Retinal pigment epithelial cell (primary cell): ENCODE measurements at regions not wholly inside any gene's neighbourhood (a gene's known extent, or its start where the extent isn't known, plus 50 kb on each side); places are given as distances from the start of the nearest gene placed in this dataset.

Experiments
- DNase-seq: peaks from one replicate; pipeline ENCODE4 v3.0.0-alpha.2; 2010; ENCODE audit warnings: low read depth
- H3K4me3 ChIP-seq: 2 replicates; pipeline ENCODE4 v1.5.1; 2011; ENCODE audit warnings: mild to moderate bottlenecking, low read length, control low read depth, moderate library complexity
- TF ChIP-seq, protein P1 (sequence below): conservative IDR thresholded peaks from 2 replicates; pipeline ENCODE4 v1.5.1; 2011; ENCODE audit warnings: low read depth, low read length, control low read depth, inconsistent platforms

DNA sequence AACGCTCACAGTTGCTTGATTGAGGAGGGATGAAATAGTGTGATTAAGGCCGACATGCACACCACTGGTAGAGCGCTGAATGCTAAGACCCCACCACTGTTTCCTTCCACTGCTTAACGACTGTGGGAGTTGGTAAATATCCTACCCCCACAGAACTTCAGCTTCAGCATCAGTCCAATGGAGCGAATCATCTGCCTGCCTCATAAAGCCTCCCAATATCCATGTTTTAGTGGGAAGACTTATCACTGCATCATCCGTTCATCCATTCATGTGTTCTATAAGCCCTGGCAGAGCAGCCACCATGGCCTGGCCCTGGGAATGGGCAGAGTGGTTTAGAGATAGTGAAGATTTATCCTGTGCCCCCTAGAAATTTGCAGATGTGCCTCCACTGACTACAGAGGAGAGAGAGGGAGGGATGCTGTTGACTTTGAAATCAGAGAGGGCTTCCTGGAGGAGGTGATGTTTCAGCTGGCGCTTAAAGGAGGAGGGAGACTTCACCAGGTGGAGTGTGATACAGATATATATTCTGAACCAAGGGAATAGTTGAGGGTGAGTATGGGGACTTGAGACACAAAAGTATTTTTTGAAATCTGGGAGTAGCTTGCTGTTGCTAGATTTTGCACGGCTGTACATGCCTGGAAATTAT is 71.9 kb upstream of the STX18 start:
- TF ChIP-seq, protein P1, sequence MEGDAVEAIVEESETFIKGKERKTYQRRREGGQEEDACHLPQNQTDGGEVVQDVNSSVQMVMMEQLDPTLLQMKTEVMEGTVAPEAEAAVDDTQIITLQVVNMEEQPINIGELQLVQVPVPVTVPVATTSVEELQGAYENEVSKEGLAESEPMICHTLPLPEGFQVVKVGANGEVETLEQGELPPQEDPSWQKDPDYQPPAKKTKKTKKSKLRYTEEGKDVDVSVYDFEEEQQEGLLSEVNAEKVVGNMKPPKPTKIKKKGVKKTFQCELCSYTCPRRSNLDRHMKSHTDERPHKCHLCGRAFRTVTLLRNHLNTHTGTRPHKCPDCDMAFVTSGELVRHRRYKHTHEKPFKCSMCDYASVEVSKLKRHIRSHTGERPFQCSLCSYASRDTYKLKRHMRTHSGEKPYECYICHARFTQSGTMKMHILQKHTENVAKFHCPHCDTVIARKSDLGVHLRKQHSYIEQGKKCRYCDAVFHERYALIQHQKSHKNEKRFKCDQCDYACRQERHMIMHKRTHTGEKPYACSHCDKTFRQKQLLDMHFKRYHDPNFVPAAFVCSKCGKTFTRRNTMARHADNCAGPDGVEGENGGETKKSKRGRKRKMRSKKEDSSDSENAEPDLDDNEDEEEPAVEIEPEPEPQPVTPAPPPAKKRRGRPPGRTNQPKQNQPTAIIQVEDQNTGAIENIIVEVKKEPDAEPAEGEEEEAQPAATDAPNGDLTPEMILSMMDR, result no peak
- no peak for DNase-seq

DNA sequence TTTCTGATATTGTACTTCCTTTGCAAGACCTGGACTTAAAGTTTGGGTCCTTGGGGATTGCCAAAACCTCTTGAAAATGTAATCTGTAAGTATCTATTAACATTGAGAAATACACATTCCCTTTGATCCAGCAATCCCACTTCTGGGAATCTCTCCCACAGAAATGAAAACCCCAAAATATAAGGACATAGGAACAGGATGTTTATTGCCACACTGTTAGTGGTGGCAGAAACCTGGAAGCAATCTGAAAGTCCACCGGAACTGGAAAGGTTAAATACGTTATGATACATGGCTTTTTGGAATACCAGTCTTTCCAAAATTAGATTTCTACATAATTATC is 71.2 kb upstream of the STX18 start:
- no peak overlapping the region for H3K4me3 ChIP-seq
- DNase-seq, result no peak
- TF ChIP-seq, protein P1, result no peak

More for the DNA sequence above, 71.9 kb upstream of the STX18 start:
- H3K4me3 ChIP-seq, result no peak overlapping the region

GRCh38 chr4:4610672-4611071 is 68.8 kb upstream of the STX18 start:
- H3K4me3 ChIP-seq, result no peak overlapping the region
- TF ChIP-seq, protein P1, result no peak
- DNase-seq, result no peak

DNA sequence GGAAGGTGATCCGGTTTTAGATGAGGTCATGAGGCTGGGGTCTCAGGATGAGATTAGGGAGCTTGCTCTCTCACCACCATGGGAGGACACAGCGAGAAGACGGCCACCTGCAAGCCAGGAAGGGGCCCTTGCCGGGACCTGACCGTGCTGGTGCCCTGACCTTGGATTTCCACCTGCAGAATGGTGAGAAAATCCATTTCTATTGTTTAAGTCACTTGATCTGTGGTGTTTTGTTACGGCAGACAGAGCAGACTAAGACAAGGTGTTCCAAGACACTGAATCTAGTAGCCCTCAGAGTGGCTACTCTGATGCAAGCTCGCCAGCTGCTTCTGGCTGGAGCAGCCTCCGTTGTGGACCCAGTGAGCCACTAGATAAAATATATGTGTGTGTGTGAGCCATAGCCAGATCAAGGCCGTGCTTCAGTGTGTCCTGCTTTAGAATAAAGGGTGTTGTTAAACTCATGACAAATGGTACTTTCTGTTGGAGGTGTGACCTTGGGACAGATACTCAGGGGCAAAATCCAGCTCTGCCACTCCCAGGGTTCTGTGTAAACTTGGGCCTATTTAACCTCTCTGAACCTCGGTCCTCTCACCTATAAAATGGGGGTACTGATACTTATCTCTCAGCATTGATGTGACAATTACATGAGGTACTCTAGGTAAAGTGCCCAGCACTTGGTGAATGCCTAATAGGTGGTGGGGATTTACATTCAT is 67.9 kb upstream of the STX18 start:
- no peak overlapping the region for H3K4me3 ChIP-seq
- DNase-seq, result no peak
- TF ChIP-seq, protein P1, result no peak

DNA sequence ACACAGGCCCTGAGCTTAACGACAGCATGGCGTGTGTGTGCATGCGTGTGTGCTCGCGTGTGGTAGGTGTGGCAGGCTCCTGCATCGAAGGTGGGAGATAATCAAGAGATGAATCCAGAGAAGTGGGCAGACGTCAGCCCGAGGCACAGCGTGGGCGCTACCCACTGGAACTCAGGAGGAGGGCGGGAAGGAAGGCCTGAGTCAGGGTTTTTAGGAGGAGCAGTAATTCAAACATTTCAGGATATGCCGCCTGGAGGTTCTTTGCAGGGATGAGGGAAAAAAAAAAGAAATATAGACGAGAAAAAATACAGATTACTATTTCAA is 66.3 kb upstream of the STX18 start:
- H3K4me3 ChIP-seq, result no peak overlapping the region
- TF ChIP-seq, protein P1, result no peak
- no peak for DNase-seq

DNA sequence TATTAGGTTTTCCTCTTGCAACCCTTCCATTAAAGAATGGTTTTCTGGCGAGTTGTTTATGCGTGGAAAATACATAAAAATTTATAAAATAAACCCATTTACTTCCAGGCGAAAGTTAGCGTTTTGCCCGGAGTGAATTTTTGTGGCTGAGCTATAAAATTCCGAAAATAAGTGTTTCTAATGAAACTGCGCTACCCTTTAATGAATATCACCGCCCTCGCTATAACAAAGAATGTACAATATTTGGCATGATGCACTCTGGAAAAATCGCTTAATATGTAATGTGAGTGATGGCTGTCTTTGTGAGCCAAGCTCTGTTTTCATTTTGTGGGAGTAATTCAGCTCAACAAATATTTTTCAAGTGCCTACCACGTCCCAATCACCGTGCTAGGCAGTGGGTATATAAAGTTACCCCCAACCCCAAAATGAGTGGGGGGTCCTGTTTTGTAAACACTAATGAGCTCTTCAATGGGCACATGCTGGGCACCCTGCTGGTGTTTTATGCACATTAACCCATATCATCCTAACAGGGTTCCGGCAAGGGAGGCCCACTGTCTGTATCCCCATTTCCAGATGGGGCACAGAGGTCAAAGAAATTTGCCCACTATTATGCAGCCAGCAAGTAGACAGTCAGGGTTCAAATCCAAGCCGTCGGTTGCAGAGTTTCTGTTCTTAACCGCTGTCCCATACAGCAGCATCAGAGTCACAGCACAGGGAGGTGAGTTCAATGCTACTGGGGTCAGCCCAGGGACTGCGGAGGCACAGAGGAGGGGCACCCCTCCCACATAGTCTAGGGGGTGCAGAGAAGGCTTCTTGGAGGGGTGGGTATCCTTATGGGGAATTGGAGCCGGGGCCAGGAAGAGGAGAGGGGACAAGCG is 65.7 kb upstream of the STX18 start:
- TF ChIP-seq, protein P1, result no peak
- no peak overlapping the region for H3K4me3 ChIP-seq
- no peak for DNase-seq

- TF ChIP-seq, protein P1, result no peak
- no peak for DNase-seq
- no peak overlapping the region for H3K4me3 ChIP-seq
Observed at GRCh38 chr4:4606321-4606720, 64.5 kb upstream of the STX18 start.
